ENCODE measurements at regions not wholly inside any gene's neighbourhood (a gene's known extent, or its start where the extent isn't known, plus 50 kb on each side); places are given as distances from the start of the nearest gene placed in this dataset.

- TF ChIP-seq CTCF (IDR thresholded peaks at IDR 0.05), result no peak
- no peak for TF ChIP-seq POLR2AphosphoS5 (IDR thresholded peaks at IDR 0.05; ENCODE audit: low read depth, low read length)
- TF ChIP-seq TCF7L2 (IDR thresholded peaks at IDR 0.05; ENCODE audit: low read depth, low read length), result no peak
- no peak for TF ChIP-seq SIN3A (IDR thresholded peaks at IDR 0.05; ENCODE audit: borderline replicate concordance, insufficient read depth, low read depth, low read length)
- TF ChIP-seq REST (IDR thresholded peaks at IDR 0.05; ENCODE audit: insufficient read depth in 1 of 2, low read depth in 2 of 2, low read length in 1 of 2), result no peak
Measured at GRCh38 chr21:28788030-28788429, 204.6 kb downstream of the LTN1 start.
